Endodermal cell (in vitro differentiated cells): ENCODE measurements at regions not wholly inside any gene's neighbourhood (a gene's known extent, or its start where the extent isn't known, plus 50 kb on each side); places are given as distances from the start of the nearest gene placed in this dataset.

Experiments
- DNase-seq: peaks from one replicate; pipeline ENCODE4 v3.0.0-alpha.2; 2017
- H3K27ac ChIP-seq: 2 replicates; pipeline ENCODE4 v1.5.1; 2013; ENCODE audit warnings: mild to moderate bottlenecking, low read depth, low read length, moderate library complexity
- H3K27me3 ChIP-seq: 2 replicates; pipeline ENCODE4 v1.6.1; 2013; ENCODE audit warnings: mild to moderate bottlenecking, low read length, moderate library complexity; ENCODE audit not compliant: insufficient read depth, control insufficient read depth, poor library complexity, severe bottlenecking
- H3K36me3 ChIP-seq: 2 replicates; pipeline ENCODE4 v1.7.0; 2013; ENCODE audit warnings: mild to moderate bottlenecking, low read length, moderate library complexity; ENCODE audit not compliant: control insufficient read depth, insufficient read depth
- H3K4me1 ChIP-seq: one replicate; pipeline ENCODE4 v1.7.0; 2013; ENCODE audit warnings: low read length; ENCODE audit not compliant: control insufficient read depth, insufficient read depth
- H3K4me3 ChIP-seq: 2 replicates; pipeline ENCODE4 v1.5.1; 2013; ENCODE audit warnings: mild to moderate bottlenecking, low read length, moderate library complexity
- H3K9ac ChIP-seq: 2 replicates; pipeline ENCODE4 v1.6.1; 2013; ENCODE audit warnings: mild to moderate bottlenecking, low read length, moderate library complexity; ENCODE audit not compliant: poor library complexity, severe bottlenecking; ENCODE audit errors: extremely low read depth
- H3K9me3 ChIP-seq: 2 replicates; pipeline ENCODE4 v1.6.1; 2013; ENCODE audit warnings: mild to moderate bottlenecking, low read length, moderate library complexity; ENCODE audit not compliant: control insufficient read depth
- H3K27ac Mint-ChIP-seq: 2 replicates; pipeline ENCODE4 v1.8.0; 2020; ENCODE audit warnings: mixed read lengths
- H3K27me3 Mint-ChIP-seq: 2 replicates; pipeline ENCODE4 v1.8.0; 2021; ENCODE audit warnings: mild to moderate bottlenecking, mixed read lengths; ENCODE audit not compliant: insufficient read depth
- H3K36me3 Mint-ChIP-seq: 2 replicates; pipeline ENCODE4 v1.8.0; 2020; ENCODE audit warnings: low read depth, mixed read lengths
- H3K4me1 Mint-ChIP-seq: 2 replicates; pipeline ENCODE4 v1.8.0; 2020; ENCODE audit warnings: mixed read lengths
- H3K4me3 Mint-ChIP-seq: 2 replicates; pipeline ENCODE4 v1.8.0; 2020; ENCODE audit warnings: mild to moderate bottlenecking, moderate library complexity, mixed read lengths
- H3K9me3 Mint-ChIP-seq: 2 replicates; pipeline ENCODE4 v1.8.0; 2020; ENCODE audit warnings: mild to moderate bottlenecking, mixed read lengths
- CTCF ChIP-seq: fragments of 200-600 bp; sonication (generic); conservative IDR thresholded peaks from 2 replicates; pipeline ENCODE4 v1.5.0; 2021; ENCODE audit warnings: antibody characterized with exemption, mild to moderate bottlenecking
- WGBS, 2 experiments: methylation state at CpG; one replicate each; pipeline versions ENCODE4 v1.1.5 to v1.1.7; 2013; ENCODE audit warnings: missing lambda C conversion rate in 2 of 2, mixed read lengths in 1 of 2; ENCODE audit not compliant: insufficient coverage in 1 of 2, insufficient read length in 1 of 2; 5-methylcytosine and 5-hydroxymethylcytosine counted together

GRCh38 chr19:28486473-28486872 lies 726.5 kb downstream of the UQCRFS1 start:
- peaks cover 22% of the 10 kb centered on the region for H3K4me1 Mint-ChIP-seq
- Histone ChIP-seq H3K9me3 (no peaks in the 10 kb centered on the region), H3K27me3 (no peaks in the 10 kb centered on the region), H3K27ac (no peak overlapping the region), H3K4me3 (no peak overlapping the region), H3K9ac (no peak overlapping the region), H3K4me1 (no peaks in the 10 kb centered on the region), H3K36me3 (no peaks in the 10 kb centered on the region)
- H3K4me3 Mint-ChIP-seq, result no peak overlapping the region
- WGBS, 2 experiments, result 88 to 91% methylated on average over 3 of the region's 3 CpGs
- no peak overlapping the region for H3K27ac Mint-ChIP-seq
- no peak for TF ChIP-seq CTCF
- no peak for DNase-seq
- H3K36me3 Mint-ChIP-seq, result no peaks in the 10 kb centered on the region
- no peaks in the 10 kb centered on the region for H3K27me3 Mint-ChIP-seq
- no peaks in the 10 kb centered on the region for H3K9me3 Mint-ChIP-seq

- H3K4me1 Mint-ChIP-seq, result peaks cover 17% of the 10 kb centered on the region
- no peaks in the 10 kb centered on the region for H3K36me3 Mint-ChIP-seq
- no peak overlapping the region for H3K4me3 Mint-ChIP-seq
- DNase-seq, result no peak
- Histone ChIP-seq H3K4me3 (no peak overlapping the region), H3K9ac (no peak overlapping the region), H3K27me3 (no peaks in the 10 kb centered on the region), H3K4me1 (no peaks in the 10 kb centered on the region), H3K36me3 (no peaks in the 10 kb centered on the region), H3K9me3 (no peaks in the 10 kb centered on the region), H3K27ac (no peak overlapping the region)
- no peak overlapping the region for H3K27ac Mint-ChIP-seq
- 92 to 96% methylated on average over 8 to 9 of the region's 9 CpGs for WGBS, 2 experiments
- H3K9me3 Mint-ChIP-seq, result no peaks in the 10 kb centered on the region
- no peak for TF ChIP-seq CTCF
- no peaks in the 10 kb centered on the region for H3K27me3 Mint-ChIP-seq
Observed at GRCh38 chr19:28485292-28485691, 727.7 kb downstream of the UQCRFS1 start.

- Mint-ChIP-seq H3K4me3 (no peak overlapping the region), H3K36me3 (no peaks in the 10 kb centered on the region), H3K27ac (no peak overlapping the region), H3K9me3 (no peaks in the 10 kb centered on the region), H3K27me3 (no peaks in the 10 kb centered on the region), H3K4me1 (peaks cover 10% of the 10 kb centered on the region)
- Histone ChIP-seq H3K27ac (no peak overlapping the region), H3K9ac (no peak overlapping the region), H3K27me3 (no peaks in the 10 kb centered on the region), H3K36me3 (no peaks in the 10 kb centered on the region), H3K4me3 (no peak overlapping the region), H3K9me3 (no peaks in the 10 kb centered on the region), H3K4me1 (no peaks in the 10 kb centered on the region)
- WGBS, 2 experiments, result 69 to 81% methylated on average over 2 to 3 of the region's 3 CpGs
- DNase-seq, result no peak
- no peak for TF ChIP-seq CTCF
Observed at GRCh38 chr19:28483197-28483596, 729.8 kb downstream of the UQCRFS1 start.
